Amygdala (tissue), 56 donors: ENCODE measurements at regions not wholly inside any gene's neighbourhood (a gene's known extent, or its start where the extent isn't known, plus 50 kb on each side); places are given as distances from the start of the nearest gene placed in this dataset.

Experiments used
- DNase-seq, 56 donors: peaks; one replicate each; lab custom pipeline; 2025; lab: John Stamatoyannopoulos, UW

DNA sequence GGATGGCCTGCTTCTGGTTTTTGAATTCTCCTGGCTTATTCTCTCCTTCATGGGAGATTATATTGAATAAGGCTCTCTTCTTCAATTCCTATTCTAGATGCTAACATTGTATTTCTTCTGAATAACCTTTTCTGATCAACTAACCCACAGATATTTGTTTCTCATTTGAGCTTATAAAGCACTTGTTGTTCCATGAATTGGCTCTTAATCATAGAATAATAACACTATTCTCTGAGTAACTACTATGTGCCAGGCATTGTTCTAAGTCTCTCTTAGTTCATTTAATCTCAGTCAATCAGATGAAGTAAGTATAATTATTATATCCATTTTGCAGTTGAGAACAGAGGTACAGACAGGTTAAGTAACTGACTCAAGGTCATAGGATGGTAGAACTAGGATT, 136.3 kb upstream of the MLIP start:
- DNase-seq = no peak

GRCh38 chr6:53975941-53976615, 135.2 kb upstream of the MLIP start:
- DNase-seq = no peak

GRCh38 chr6:53977551-53977950, 133.7 kb upstream of the MLIP start:
- no peak for DNase-seq

GRCh38 chr6:53979468-53980067, 131.7 kb upstream of the MLIP start:
- peak in 3 of 56 donors; percentile 1 to 39 (median 21) for DNase-seq

DNA sequence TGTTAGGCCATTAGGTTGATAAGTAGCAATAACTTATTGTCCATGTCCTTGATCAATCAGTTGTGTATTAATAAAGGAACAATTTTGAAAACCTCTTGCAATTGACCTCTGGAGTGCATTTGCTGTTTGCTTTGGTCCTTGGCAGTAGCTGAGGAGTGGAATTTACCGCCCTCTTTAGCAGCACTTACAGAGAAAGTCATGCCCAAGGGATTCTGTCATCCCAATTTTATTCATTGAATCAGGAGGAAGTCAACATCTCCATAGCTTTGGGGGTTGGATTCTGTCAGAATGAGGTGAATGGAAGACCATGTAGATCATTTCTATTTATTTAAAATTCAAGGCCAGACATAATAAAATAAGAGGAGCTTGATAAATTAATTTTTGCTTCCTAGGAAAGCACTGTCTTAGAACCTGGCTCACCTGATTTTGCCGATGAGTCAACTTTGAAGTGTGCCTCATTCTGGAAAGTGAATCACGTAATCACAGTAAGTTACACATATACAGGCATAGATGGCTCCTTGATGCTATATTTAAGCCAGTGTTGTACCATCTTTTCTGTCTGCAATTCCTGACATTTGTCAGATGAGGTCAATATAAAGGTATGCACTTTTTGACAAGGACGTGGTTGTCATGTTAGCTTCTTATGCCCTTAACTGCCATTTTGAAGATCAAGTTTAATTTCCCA, 128.7 kb upstream of the MLIP start:
- DNase-seq = no peak

GRCh38 chr6:53983301-53983700, 127.9 kb upstream of the MLIP start:
- DNase-seq = no peak

- no peak for DNase-seq
Observed at GRCh38 chr6:53984163-53984562, 127.1 kb upstream of the MLIP start.

DNA sequence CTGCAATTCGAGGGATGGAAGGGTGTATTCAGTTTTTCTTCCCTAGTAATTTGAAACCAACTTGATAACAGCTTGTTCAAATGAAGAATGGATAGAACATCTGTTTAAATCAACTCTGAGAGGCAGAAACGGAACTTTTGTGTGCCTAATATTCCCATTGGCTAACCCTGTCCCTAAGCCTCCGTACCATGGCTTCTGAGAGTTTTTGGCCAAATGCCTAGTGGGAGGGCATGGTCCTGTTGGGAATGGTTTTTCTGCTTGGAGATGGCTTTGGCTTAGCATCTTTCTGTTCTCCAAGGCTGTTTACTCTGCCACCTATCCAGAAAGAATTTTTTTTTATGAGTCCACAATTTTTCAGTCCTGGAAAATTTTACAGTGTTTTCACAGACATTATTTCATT, 126.7 kb upstream of the MLIP start:
- DNase-seq = no peak

DNA sequence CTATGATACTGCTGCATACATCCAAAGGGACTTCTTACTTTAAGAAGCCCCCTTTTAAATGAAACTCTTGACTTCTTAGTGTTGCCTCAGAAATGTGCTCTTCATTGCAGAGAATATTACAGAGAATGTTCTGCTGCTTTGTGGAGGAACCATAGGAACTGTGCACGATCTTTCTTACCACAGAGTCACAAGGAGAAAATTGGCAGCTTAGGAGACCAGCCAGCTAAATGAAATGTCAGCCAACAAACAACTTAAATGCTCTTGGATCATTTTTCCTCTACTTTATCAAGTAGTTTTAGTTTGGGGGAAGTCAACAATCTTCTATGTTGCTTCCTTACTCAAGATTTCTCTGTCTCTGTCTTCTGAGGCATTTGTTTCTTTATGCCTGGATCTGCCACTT, 125.9 kb upstream of the MLIP start:
- no peak for DNase-seq

DNA sequence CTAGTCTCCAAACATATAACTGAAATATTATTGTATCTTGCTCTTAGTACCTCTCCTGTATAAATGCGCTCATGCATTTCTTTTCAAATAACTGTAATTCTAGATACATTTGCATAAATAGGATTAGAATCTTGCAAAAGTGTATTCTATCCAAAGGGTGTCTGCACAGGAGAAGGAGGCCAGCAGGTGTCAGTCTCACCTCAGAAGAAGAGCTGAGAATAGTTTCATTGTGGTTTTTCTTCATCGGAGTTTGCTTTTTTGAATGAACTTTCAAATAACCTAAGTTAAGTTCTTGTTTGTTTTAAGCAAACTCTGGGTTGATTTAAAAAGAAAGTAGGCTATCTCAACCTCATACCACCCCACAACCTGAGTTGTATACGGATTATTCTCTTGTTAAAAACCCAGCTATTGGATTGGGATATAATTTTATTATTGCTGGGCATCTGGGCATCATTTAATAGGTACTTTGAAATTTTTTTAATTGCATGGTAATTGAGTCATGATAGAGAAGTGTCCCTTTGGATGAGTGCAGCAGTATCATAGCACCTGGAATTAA, 125.0 kb upstream of the MLIP start:
- DNase-seq = peak in 20 of 56 donors; percentile 2 to 48 (median 13)

GRCh38 chr6:53986721-53987521, 124.3 kb upstream of the MLIP start:
- DNase-seq = peak in 14 of 56 donors; percentile 2 to 39 (median 10)

GRCh38 chr6:53987522-53987888, 123.7 kb upstream of the MLIP start:
- no peak for DNase-seq

DNA sequence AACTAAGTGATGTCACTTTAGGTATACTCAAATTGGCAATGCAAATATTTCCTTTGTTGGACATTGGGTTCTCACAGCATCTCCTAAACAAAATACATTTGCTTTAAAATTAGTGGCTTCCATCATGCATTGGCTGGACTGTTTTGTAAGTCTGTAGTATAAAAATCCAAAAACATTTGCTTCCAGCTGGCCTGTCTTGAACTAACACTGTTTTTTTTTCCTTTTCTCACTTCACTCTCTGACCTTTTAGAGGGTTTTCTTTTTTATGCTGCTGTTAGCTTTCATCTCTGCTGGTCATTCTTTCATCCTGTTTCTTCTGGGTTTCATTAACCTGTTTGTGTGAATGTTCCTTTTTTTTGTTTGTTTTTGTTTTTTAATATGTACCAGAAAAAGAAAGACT, 121.7 kb upstream of the MLIP start:
- DNase-seq = no peak

DNA sequence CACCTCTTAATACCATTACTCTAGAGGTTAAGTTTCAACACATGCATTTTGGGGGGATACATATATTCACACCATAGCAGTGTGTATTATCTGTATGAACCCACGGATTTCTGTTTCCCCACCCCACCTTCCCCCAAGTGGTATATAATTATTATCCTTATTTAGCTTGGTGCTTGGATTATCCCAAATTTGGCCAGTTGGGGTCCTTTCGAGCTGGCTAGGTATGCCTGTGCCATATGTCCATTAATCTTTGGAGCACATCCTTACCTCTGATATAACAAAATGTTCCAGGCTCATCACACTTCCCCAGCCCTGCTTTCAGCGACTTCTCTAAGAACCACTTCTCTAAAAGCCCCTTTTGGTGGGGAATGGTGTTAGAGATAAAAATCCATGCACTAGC, 118.7 kb upstream of the MLIP start:
- no peak for DNase-seq

DNA sequence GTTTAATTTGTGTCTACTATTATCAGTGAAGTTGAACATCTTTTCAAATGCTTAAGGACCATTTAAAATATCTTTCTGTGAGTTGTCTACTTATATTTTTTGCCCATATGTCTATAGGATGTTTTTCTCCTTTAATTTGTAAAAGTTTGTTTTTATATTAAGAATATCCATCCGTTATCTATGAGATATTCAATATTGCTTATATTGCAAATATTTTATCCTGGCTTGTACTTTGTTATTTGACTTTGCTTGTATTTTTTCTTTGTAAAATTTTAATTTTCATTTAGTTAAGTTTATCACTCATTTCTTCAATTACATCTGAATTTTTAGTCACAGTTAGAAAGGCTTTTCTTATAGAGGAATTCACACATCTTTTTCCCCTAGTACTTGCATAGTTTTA, 117.0 kb upstream of the MLIP start:
- no peak for DNase-seq

- no peak for DNase-seq
Observed at GRCh38 chr6:53995935-53996334, 115.3 kb upstream of the MLIP start.

- no peak for DNase-seq
Observed at GRCh38 chr6:53998303-53998702, 112.9 kb upstream of the MLIP start.

DNA sequence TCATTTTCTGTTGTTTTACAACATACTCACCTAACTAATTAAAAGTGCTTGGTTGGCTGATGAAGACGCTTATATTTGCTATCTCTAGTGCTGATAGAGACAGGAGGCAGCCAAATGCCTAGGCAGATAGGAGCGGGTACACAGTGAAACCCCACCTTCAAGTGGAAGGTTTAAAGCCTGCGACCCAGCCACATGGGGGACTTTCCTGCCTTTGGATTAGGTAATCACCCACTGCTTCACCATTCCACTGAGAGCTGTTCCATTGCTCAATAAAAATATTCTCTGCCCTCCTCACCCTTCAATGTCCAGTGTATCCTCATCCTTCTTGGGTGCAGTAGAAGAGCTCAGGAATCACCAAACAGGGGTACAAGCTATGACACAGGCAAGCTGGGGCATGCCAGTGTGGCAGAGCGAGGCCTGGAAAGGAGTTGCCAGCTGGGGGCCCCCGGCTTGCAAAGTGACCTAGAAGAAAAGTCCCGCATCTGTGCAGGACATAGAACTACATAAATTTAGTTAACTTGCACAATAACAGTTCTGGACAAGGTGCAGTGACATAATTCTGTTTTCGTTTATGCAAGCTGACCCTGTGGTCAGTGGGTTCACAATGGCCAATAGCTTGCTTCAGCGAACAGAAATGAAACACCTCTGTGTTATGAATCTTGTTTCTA, 112.0 kb upstream of the MLIP start:
- DNase-seq = no peak

DNA sequence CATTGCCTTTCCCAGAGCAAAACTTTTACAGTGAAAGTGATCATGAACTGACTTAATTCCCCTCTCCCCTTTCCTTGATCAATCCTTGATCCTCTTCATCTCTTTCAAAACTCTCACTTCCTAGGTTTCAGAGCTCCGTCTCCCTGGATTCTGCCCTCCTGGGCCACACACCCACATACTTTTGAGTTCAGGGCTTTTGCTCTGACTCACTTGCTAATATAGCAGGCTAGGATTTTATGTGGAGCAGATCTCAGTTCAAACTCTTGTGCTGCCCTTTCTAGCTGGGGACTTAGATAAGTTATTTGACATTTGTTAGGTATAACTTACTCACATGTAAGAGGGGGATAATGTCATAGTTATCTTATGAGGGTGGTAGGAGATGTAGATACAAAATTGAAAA, 109.1 kb upstream of the MLIP start:
- no peak for DNase-seq

DNA sequence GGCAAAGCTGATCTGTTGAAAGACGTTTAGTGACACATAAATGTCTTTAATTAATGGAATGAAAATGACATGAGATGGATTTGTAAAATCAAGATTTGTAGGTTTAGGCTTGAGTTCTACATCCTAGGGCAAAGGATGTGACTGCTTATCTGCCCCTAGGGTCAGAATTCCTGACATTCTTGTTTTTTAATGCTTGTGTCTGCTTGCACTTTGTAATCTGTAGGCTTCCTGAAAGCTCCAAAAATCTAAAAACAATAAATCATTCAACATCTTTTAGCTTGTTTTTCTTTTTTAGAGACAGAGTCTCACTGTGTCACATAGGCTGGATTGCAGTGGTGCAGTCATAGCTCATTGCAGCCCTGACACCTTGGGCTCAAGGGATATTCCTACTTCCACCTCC, 107.9 kb upstream of the MLIP start:
- DNase-seq = no peak
